Smooth muscle cell (in vitro differentiated cells): ENCODE measurements at regions not wholly inside any gene's neighbourhood (a gene's known extent, or its start where the extent isn't known, plus 50 kb on each side); places are given as distances from the start of the nearest gene placed in this dataset.
"Not testable (repeated sequence)": the region's sequence is repeated elsewhere in the genome, so short reads cannot be mapped to it uniquely, and the experiment has no call there.

Experiments used
- DNase-seq: peaks from one replicate; lab custom pipeline; 2025; ENCODE audit not compliant: unreplicated experiment; lab: John Stamatoyannopoulos, UW
- H2AFZ ChIP-seq: fragments of 200-600 bp; sonication (generic); 2 replicates; pipeline ENCODE4 v1.6.0; 2016; ENCODE audit warnings: antibody characterized with exemption, low read depth, mild to moderate bottlenecking
- H3F3A ChIP-seq: fragments of 200-600 bp; sonication (generic); 2 replicates; pipeline ENCODE4 v1.6.0; 2017; ENCODE audit warnings: antibody characterized with exemption, low read depth
- H3K27ac ChIP-seq: fragments of 200-600 bp; sonication (generic); 2 replicates; pipeline ENCODE4 v1.5.1; 2016; ENCODE audit warnings: low read depth, mild to moderate bottlenecking
- H3K27me3 ChIP-seq: fragments of 200-600 bp; sonication (generic); 2 replicates; pipeline ENCODE4 v1.6.1; 2016; ENCODE audit warnings: low read depth, mild to moderate bottlenecking
- H3K36me3 ChIP-seq: fragments of 200-600 bp; sonication (generic); 2 replicates; pipeline ENCODE4 v1.5.1; 2016; ENCODE audit warnings: low read depth
- H3K4me1 ChIP-seq: fragments of 200-600 bp; sonication (generic); 2 replicates; pipeline ENCODE4 v1.5.1; 2016; ENCODE audit warnings: low read depth
- H3K4me2 ChIP-seq: fragments of 200-600 bp; sonication (generic); 2 replicates; pipeline ENCODE4 v1.6.0; 2016; ENCODE audit warnings: mild to moderate bottlenecking
- H3K4me3 ChIP-seq: fragments of 200-600 bp; sonication (generic); 2 replicates; pipeline ENCODE4 v1.5.1; 2016; ENCODE audit warnings: mild to moderate bottlenecking
- H3K79me2 ChIP-seq: fragments of 200-600 bp; sonication (generic); 2 replicates; pipeline ENCODE4 v1.6.0; 2016; ENCODE audit warnings: low read depth, mild to moderate bottlenecking
- H3K9ac ChIP-seq: fragments of 200-600 bp; sonication (generic); 2 replicates; pipeline ENCODE4 v1.6.0; 2016; ENCODE audit warnings: low read depth
- H3K9me3 ChIP-seq: fragments of 200-600 bp; sonication (generic); replicated peaks from 2 replicates; pipeline ENCODE4 v1.5.1; 2016; ENCODE audit warnings: low read depth
- H4K20me1 ChIP-seq: fragments of 200-600 bp; sonication (generic); 2 replicates; pipeline ENCODE4 v1.6.0; 2016; ENCODE audit warnings: low read depth
- WGBS: methylation state at CpG from one replicate; pipeline ENCODE4 v1.1.7; 2016; ENCODE audit warnings: low lambda C conversion rate; 5-methylcytosine and 5-hydroxymethylcytosine counted together
- TF ChIP-seq, protein P1 (sequence below): fragments of 200-600 bp; sonication (generic); IDR thresholded peaks from 2 replicates; pipeline ENCODE4 v1.5.1; 2017; ENCODE audit warnings: borderline replicate concordance, mild to moderate bottlenecking, antibody characterized with exemption; ENCODE audit not compliant: insufficient read depth, poor library complexity, severe bottlenecking

DNA sequence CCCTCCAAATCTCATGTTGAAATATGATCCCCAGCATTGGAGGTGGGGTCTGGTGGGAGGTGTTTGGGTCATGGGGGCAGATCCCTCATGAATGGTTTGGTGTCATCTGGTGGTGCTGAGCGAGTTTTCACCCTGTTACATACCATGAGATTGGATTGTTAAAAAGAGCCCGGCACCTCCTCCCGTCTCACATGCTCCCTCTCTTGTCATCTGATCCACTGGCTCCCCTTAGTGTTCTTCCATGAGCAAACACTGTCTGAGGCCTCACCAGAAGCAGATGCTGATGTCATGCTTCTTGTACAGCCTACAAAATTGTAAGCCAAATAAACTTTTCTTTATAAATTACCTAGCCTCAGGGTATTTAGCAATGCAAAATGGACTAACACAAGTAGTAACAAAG lies 405.0 kb upstream of the SLC39A10 start:
- Histone ChIP-seq H2AFZ (no peak overlapping the region), H3K4me2 (no peak overlapping the region), H3K9me3 (peaks cover 10% of the 10 kb centered on the region), H3K36me3 (no peaks in the 10 kb centered on the region), H3K4me1 (no peaks in the 10 kb centered on the region), H3K79me2 (no peaks in the 10 kb centered on the region), H3K9ac (no peak overlapping the region), H3K4me3 (no peak overlapping the region), H3F3A (no peaks in the 10 kb centered on the region), H3K27ac (no peak overlapping the region), H3K27me3 (no peaks in the 10 kb centered on the region), H4K20me1 (no peaks in the 10 kb centered on the region)
- TF ChIP-seq, protein P1, sequence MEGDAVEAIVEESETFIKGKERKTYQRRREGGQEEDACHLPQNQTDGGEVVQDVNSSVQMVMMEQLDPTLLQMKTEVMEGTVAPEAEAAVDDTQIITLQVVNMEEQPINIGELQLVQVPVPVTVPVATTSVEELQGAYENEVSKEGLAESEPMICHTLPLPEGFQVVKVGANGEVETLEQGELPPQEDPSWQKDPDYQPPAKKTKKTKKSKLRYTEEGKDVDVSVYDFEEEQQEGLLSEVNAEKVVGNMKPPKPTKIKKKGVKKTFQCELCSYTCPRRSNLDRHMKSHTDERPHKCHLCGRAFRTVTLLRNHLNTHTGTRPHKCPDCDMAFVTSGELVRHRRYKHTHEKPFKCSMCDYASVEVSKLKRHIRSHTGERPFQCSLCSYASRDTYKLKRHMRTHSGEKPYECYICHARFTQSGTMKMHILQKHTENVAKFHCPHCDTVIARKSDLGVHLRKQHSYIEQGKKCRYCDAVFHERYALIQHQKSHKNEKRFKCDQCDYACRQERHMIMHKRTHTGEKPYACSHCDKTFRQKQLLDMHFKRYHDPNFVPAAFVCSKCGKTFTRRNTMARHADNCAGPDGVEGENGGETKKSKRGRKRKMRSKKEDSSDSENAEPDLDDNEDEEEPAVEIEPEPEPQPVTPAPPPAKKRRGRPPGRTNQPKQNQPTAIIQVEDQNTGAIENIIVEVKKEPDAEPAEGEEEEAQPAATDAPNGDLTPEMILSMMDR: no peak
- 71% methylated on average over 3 of the region's 3 CpGs for WGBS
- DNase-seq: no peak

DNA sequence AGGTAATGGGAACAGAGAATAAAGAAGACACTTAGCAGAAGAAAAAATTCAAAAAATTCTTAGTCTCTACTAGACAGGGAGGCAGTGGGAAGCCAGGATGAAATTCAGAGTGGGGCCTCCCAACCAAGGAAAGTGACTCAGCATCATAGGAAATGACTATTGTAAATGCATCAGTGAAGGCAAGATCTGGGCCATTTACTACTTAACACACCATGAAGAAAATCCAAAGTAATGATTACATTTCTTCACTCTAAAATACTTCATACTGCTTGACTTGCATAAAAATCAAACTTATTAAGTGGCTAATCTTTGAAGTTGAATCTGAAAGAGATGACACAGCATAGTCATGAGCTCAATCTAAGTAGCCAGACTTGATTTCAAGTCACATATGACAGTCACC lies 405.8 kb upstream of the SLC39A10 start:
- H3K4me2 ChIP-seq: no peak overlapping the region
- DNase-seq: no peak
- H3F3A ChIP-seq: no peaks in the 10 kb centered on the region
- no peak overlapping the region for H3K4me3 ChIP-seq
- H3K27me3 ChIP-seq: no peaks in the 10 kb centered on the region
- H3K27ac ChIP-seq: no peak overlapping the region
- H3K79me2 ChIP-seq: no peaks in the 10 kb centered on the region
- H3K9ac ChIP-seq: no peak overlapping the region
- no peaks in the 10 kb centered on the region for H4K20me1 ChIP-seq
- H3K9me3 ChIP-seq: peaks cover 10% of the 10 kb centered on the region
- no peaks in the 10 kb centered on the region for H3K4me1 ChIP-seq
- no peak overlapping the region for H2AFZ ChIP-seq
- no peaks in the 10 kb centered on the region for H3K36me3 ChIP-seq
- TF ChIP-seq, protein P1: no peak

DNA sequence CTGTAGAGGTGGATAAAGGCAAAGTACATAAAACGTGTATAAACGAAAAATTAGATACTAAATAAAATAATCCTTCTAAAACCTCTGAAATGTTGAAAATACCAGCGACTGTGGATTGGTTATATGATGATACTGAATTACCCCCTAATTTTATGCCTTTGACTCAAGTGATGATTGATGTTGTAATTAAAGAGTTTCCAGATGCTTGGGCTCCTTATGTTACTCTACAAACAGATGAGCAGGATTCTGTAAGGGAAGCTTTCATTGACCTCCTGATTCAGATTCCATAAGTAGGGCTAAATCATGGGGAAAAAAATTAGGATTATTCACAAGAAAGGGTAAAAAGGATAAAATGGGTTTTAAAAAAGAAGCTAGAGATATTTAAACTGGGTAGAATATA lies 418.2 kb upstream of the SLC39A10 start:
- Histone ChIP-seq H3F3A (no peaks in the 10 kb centered on the region), H3K4me1 (no peaks in the 10 kb centered on the region), H3K27ac (no peak overlapping the region), H3K27me3 (no peaks in the 10 kb centered on the region), H3K36me3 (no peaks in the 10 kb centered on the region), H3K9ac (no peak overlapping the region), H3K79me2 (no peaks in the 10 kb centered on the region), H3K4me3 (no peak overlapping the region), H4K20me1 (no peaks in the 10 kb centered on the region), H3K9me3 (no peaks in the 10 kb centered on the region), H3K4me2 (no peak overlapping the region), H2AFZ (no peak overlapping the region)
- TF ChIP-seq, protein P1: no peak
- no peak for DNase-seq
- 87% methylated on average over 3 of the region's 3 CpGs for WGBS

GRCh38 chr2:195238379-195238778 lies 418.6 kb upstream of the SLC39A10 start:
- no peak for DNase-seq
- H3F3A ChIP-seq: no peaks in the 10 kb centered on the region
- no peak overlapping the region for H3K27ac ChIP-seq
- no peaks in the 10 kb centered on the region for H3K36me3 ChIP-seq
- H3K4me1 ChIP-seq: no peaks in the 10 kb centered on the region
- H4K20me1 ChIP-seq: no peaks in the 10 kb centered on the region
- TF ChIP-seq, protein P1: no peak
- H3K9ac ChIP-seq: no peak overlapping the region
- no peak overlapping the region for H2AFZ ChIP-seq
- 64% methylated on average over 1 of the region's 1 CpG for WGBS
- no peak overlapping the region for H3K4me3 ChIP-seq
- no peaks in the 10 kb centered on the region for H3K9me3 ChIP-seq
- no peaks in the 10 kb centered on the region for H3K79me2 ChIP-seq
- no peaks in the 10 kb centered on the region for H3K27me3 ChIP-seq
- no peak overlapping the region for H3K4me2 ChIP-seq

- not testable (repeated sequence) for DNase-seq, H3K36me3 ChIP-seq, H3K9ac ChIP-seq, H3K27ac ChIP-seq, H3K9me3 ChIP-seq, H3K4me2 ChIP-seq, H2AFZ ChIP-seq, H4K20me1 ChIP-seq, H3K27me3 ChIP-seq, H3F3A ChIP-seq, H3K4me1 ChIP-seq, H3K79me2 ChIP-seq, H3K4me3 ChIP-seq
- 95% methylated on average over 20 of the region's 20 CpGs for WGBS
Measured at GRCh38 chr2:195228547-195228946, 428.5 kb upstream of the SLC39A10 start.
